GM21447 (cell line): ENCODE measurements at regions not wholly inside any gene's neighbourhood (a gene's known extent, or its start where the extent isn't known, plus 50 kb on each side); places are given as distances from the start of the nearest gene placed in this dataset.
"Not testable (repeated sequence)": the region's sequence is repeated elsewhere in the genome, so short reads cannot be mapped to it uniquely, and the experiment has no call there.

Experiments used
- ATAC-seq: cut with Tn5 transposase; IDR thresholded peaks from one replicate; pipeline ENCODE4 v1.9.1; 2021; ENCODE audit not compliant: unreplicated experiment

DNA sequence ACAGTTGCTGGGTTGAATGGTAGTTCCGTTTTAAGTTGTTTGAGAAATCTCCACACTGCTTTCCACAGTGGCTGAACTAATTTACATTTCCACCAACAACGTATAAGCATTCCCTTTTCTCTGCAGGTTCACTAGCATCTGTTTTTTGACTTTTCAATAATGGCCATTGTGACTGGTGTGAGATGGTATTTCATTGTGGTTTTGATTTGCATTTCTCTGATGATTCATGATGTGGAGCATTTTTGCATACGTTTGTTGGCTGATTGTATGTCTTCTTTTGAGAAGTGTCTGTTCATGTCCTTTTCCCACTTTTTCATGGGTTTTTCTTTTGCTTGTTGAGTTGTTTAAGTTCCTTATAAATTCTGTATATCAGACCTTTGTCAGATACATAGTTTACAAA is 150.2 kb upstream of the MAP3K1 start:
- ATAC-seq: not testable (repeated sequence)

DNA sequence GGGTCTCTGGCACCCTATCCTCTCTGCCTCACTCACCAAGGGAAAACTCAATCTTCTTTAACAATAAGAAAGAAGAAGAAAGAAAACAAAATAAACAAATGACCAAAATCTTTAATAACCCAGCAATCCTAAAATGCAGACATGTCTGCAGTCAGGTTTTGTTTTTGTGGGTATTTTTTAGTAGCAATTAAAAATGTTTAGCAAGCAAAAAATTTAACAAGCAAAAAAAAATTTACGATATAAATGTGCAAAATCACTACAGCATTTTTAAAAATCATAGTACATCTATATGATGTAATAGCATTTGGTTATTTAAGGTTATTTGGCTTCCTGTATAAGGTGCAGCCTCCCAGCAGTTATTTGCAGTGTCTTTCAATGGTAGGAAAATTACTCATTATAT is 151.3 kb upstream of the MAP3K1 start:
- no peak for ATAC-seq

- no peak for ATAC-seq
Observed at GRCh38 chr5:56663523-56663922, 151.8 kb upstream of the MAP3K1 start.

DNA sequence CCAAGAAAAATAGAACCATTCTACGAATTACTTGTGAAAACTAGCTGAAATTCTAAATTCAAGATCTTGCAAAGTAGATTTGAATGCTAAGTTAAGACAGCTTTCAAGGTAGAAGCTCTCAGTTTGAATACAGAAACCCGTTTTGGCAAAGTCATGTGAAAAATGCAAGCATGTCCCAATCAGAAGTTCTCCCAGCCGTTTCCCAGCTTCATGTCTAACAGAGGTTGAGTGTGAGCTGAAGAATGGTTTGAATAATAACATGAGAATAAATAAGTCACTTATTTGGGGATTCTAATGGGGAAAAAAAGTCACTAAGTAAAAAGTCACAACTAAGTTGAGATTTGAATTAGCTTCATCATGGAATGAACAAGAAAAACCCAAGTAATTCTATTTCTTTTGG is 152.5 kb upstream of the MAP3K1 start:
- no peak for ATAC-seq

- no peak for ATAC-seq
Observed at GRCh38 chr5:56659971-56660370, 155.4 kb upstream of the MAP3K1 start.

- no peak for ATAC-seq
Observed at GRCh38 chr5:56658972-56659371, 156.4 kb upstream of the MAP3K1 start.

GRCh38 chr5:56656846-56657726 is 158.3 kb upstream of the MAP3K1 start:
- ATAC-seq: no peak

GRCh38 chr5:56651893-56652292 is 163.5 kb upstream of the MAP3K1 start:
- no peak for ATAC-seq

- ATAC-seq: no peak
Observed at GRCh38 chr5:56650386-56650785, 165.0 kb upstream of the MAP3K1 start.

DNA sequence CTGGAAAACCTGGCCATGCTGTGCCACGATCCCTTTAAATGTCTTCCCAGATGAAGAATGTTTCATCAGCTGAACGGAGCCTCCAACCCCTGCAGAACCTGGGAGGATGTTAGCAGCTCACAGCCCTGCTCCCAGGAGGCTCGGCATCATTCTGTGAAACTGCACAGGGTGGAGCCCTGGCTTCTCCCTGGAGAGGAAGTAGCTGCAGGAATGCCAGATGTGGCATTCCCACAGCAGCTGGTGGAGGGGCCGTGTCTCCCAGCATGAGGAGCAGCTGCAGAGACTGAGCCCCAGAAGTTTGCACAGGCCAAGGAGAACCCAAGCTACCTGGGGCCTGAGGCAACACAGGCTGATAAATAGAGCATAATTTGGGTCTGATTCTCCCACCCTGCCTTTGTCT is 165.8 kb upstream of the MAP3K1 start:
- ATAC-seq: no peak

GRCh38 chr5:56648460-56649034 is 166.8 kb upstream of the MAP3K1 start:
- ATAC-seq: no peak

GRCh38 chr5:56647099-56647850 is 168.1 kb upstream of the MAP3K1 start:
- no peak for ATAC-seq

DNA sequence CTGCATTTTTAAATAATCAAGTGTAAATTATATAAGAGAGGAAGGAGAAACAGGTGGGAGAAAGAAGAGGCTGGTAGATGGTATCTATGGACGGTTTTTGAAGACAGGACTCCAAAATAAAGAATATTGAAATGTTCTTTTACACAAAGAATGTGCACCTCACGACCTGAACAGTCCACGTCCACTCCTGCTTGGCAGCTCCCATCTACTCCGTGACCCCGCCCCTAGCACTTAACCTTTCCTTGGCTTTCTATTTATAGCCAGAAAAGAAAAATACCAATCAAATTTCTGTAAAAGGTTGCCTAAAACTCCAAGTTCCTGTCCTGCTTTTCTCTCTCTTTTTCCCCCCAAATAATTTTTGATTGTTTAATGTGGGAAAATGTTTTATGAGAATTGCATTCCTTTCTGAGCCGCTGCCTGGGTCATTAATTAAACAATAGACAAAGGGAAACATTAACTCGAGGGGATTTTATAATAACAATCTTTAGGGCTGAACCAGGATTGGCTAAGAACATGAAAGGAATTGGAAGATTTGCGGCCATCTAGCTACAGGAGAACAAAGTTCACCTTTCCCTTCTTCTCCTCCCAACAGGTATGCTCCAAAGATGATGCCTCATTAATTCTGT is 173.6 kb upstream of the MAP3K1 start:
- no peak for ATAC-seq

DNA sequence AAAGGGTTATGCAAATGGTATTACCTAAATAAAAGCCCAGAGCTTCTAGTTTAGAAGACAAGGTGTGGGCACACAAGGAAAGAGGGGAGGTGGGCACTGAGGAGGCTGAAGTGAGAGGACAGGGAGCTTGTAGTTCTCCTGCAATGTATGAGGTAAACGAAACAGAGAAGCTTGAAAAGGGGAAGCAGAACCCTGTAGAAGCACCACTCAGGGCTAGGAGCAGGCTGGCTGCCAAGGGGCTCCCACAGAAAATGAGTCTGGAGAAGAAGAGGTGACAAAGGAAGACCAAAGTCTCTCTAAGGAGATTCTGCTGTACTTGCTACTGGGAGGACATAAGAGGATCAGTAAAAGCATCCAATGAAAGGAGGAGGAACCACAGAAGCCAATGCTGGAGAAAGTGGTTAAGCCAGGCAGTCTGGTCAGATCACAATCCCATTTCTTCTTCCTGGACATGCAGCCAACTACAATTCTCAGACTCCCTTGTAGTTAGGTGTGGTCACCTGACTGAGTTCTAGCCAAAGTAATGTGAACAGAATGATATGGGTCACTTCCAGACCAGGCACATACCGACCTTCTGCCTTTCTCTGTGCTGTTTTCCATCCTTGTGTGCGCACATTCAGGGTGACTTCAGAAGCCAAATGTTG is 174.5 kb upstream of the MAP3K1 start:
- no peak for ATAC-seq

GRCh38 chr5:56639476-56639875 is 175.9 kb upstream of the MAP3K1 start:
- no peak for ATAC-seq

GRCh38 chr5:56638768-56639238 is 176.5 kb upstream of the MAP3K1 start:
- no peak for ATAC-seq

- ATAC-seq: no peak
Observed at GRCh38 chr5:56638061-56638621, 177.2 kb upstream of the MAP3K1 start.

DNA sequence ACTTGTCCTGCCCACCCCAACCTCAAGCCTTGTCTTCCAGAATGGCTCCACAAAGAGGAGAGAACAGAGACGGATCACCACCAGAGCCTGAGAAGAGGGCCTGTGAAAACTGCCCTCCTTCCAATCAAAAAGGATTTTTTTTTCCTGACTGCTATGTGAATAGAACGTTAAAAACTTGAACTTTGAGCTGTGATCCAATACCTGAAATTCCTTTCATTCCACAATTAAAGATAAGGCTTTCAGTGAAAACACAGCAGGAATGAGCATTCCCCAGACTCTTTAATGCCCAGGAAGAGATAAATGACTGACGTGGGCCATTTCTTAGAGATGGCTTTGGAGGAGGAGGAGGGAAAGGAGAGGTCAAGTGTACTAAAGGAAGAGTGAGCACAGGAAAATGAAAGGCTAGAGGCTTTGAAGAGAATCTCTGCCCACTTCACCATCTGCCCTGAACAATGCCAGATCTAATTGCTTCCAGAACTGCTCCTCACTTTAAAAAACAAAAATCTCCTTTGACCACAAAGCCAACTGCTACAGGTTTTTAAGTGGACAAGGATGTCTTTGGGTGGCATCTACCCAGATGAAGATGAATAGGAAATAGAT is 177.9 kb upstream of the MAP3K1 start:
- ATAC-seq: no peak

- ATAC-seq: no peak
Observed at GRCh38 chr5:56633950-56634349, 181.4 kb upstream of the MAP3K1 start.

GRCh38 chr5:56632939-56633338 is 182.4 kb upstream of the MAP3K1 start:
- ATAC-seq: no peak
